ENCODE measurements at regions not wholly inside any gene's neighbourhood (a gene's known extent, or its start where the extent isn't known, plus 50 kb on each side); places are given as distances from the start of the nearest gene placed in this dataset.

- TF ChIP-seq MYC (IDR thresholded peaks at IDR 0.05; ENCODE audit: low read depth, low read length) (no peak), MAX (IDR thresholded peaks at IDR 0.05; ENCODE audit: low read depth, low read length) (no peak), CTCF (IDR thresholded peaks at IDR 0.05; ENCODE audit: low read depth, low read length) (no peak), POLR2A (IDR thresholded peaks at IDR 0.05; ENCODE audit: extremely low read depth, insufficient read length) (no peak)
- DNase-seq (ENCODE audit: low read depth): no peak
- no peak overlapping the region for H3K4me3 ChIP-seq (ENCODE audit: low read depth, low read length)
Measured at GRCh38 chr1:104073463-104073902, 323.8 kb downstream of the AMY1C start.

- TF ChIP-seq MAX (IDR thresholded peaks at IDR 0.05; ENCODE audit: low read depth, low read length) (no peak), MYC (IDR thresholded peaks at IDR 0.05; ENCODE audit: low read depth, low read length) (no peak), POLR2A (IDR thresholded peaks at IDR 0.05; ENCODE audit: extremely low read depth, insufficient read length) (no peak), CTCF (IDR thresholded peaks at IDR 0.05; ENCODE audit: low read depth, low read length) (no peak)
- no peak for DNase-seq (ENCODE audit: low read depth)
- no peak overlapping the region for H3K4me3 ChIP-seq (ENCODE audit: low read depth, low read length)
Measured at GRCh38 chr1:104082221-104082620, 332.5 kb downstream of the AMY1C start.

GRCh38 chr1:104084380-104084779, 334.7 kb downstream of the AMY1C start:
- no peak overlapping the region for H3K4me3 ChIP-seq (ENCODE audit: low read depth, low read length)
- TF ChIP-seq POLR2A (IDR thresholded peaks at IDR 0.05; ENCODE audit: extremely low read depth, insufficient read length) (no peak), MAX (IDR thresholded peaks at IDR 0.05; ENCODE audit: low read depth, low read length) (no peak), MYC (IDR thresholded peaks at IDR 0.05; ENCODE audit: low read depth, low read length) (no peak), CTCF (IDR thresholded peaks at IDR 0.05; ENCODE audit: low read depth, low read length) (no peak)
- no peak for DNase-seq (ENCODE audit: low read depth)

- DNase-seq (ENCODE audit: low read depth): no peak
- no peak overlapping the region for H3K4me3 ChIP-seq (ENCODE audit: low read depth, low read length)
- TF ChIP-seq CTCF (IDR thresholded peaks at IDR 0.05; ENCODE audit: low read depth, low read length) (no peak), MAX (IDR thresholded peaks at IDR 0.05; ENCODE audit: low read depth, low read length) (no peak), MYC (IDR thresholded peaks at IDR 0.05; ENCODE audit: low read depth, low read length) (no peak), POLR2A (IDR thresholded peaks at IDR 0.05; ENCODE audit: extremely low read depth, insufficient read length) (no peak)
Measured at GRCh38 chr1:104092698-104093097, 343.0 kb downstream of the AMY1C start.

- H3K4me3 ChIP-seq (ENCODE audit: low read depth, low read length): no peak overlapping the region
- DNase-seq (ENCODE audit: low read depth): no peak
- no peak for TF ChIP-seq CTCF (IDR thresholded peaks at IDR 0.05; ENCODE audit: low read depth, low read length)
- no peak for TF ChIP-seq POLR2A (IDR thresholded peaks at IDR 0.05; ENCODE audit: extremely low read depth, insufficient read length)
- TF ChIP-seq MYC (IDR thresholded peaks at IDR 0.05; ENCODE audit: low read depth, low read length): no peak
- TF ChIP-seq MAX (IDR thresholded peaks at IDR 0.05; ENCODE audit: low read depth, low read length): no peak
Measured at GRCh38 chr1:104098837-104099236, 349.1 kb downstream of the AMY1C start.

GRCh38 chr1:104100115-104100514, 350.4 kb downstream of the AMY1C start:
- no peak overlapping the region for H3K4me3 ChIP-seq (ENCODE audit: low read depth, low read length)
- no peak for DNase-seq (ENCODE audit: low read depth)
- TF ChIP-seq CTCF (IDR thresholded peaks at IDR 0.05; ENCODE audit: low read depth, low read length) (no peak), MAX (IDR thresholded peaks at IDR 0.05; ENCODE audit: low read depth, low read length) (no peak), POLR2A (IDR thresholded peaks at IDR 0.05; ENCODE audit: extremely low read depth, insufficient read length) (no peak)
